ENCODE measurements at regions not wholly inside any gene's neighbourhood (a gene's known extent, or its start where the extent isn't known, plus 50 kb on each side); places are given as distances from the start of the nearest gene placed in this dataset.

DNA sequence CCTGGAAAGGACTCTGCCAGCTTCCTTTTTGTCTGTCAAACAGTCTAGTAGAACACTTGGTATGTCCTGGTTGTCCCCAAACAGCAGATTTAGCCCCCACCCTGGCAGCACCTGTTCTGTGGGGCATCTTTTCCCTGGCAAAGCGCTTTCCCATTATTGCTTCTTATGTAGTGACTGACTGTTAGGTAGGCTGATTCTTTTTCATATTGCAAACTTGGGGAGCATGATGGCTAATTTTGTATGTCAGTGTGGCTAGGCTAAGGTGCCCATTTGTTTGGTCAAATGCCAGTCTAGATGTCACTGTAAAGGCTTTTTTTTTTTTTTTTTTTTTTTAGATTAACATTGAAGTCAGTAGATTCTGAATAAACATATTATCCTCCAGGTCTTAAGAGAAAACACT is 140.2 kb downstream of the MYCN start:
- no peak overlapping the region for H2AFZ ChIP-seq (ENCODE audit: low read length)
- H3K27ac ChIP-seq (ENCODE audit: low read depth, low read length, poor library complexity, severe bottlenecking), result no peak overlapping the region
- H3K9ac ChIP-seq (ENCODE audit: low read length), result no peak overlapping the region
- no peaks in the 10 kb centered on the region for H3K36me3 ChIP-seq (ENCODE audit: insufficient read depth, low read length)
- no peaks in the 10 kb centered on the region for H4K20me1 ChIP-seq (ENCODE audit: insufficient read depth, low read length)
- H3K4me3 ChIP-seq (ENCODE audit: low read depth, low read length, poor library complexity, severe bottlenecking), result no peak overlapping the region
- no peaks in the 10 kb centered on the region for H3F3A ChIP-seq (ENCODE audit: insufficient read depth, low read length)
- TF ChIP-seq, protein P1, sequence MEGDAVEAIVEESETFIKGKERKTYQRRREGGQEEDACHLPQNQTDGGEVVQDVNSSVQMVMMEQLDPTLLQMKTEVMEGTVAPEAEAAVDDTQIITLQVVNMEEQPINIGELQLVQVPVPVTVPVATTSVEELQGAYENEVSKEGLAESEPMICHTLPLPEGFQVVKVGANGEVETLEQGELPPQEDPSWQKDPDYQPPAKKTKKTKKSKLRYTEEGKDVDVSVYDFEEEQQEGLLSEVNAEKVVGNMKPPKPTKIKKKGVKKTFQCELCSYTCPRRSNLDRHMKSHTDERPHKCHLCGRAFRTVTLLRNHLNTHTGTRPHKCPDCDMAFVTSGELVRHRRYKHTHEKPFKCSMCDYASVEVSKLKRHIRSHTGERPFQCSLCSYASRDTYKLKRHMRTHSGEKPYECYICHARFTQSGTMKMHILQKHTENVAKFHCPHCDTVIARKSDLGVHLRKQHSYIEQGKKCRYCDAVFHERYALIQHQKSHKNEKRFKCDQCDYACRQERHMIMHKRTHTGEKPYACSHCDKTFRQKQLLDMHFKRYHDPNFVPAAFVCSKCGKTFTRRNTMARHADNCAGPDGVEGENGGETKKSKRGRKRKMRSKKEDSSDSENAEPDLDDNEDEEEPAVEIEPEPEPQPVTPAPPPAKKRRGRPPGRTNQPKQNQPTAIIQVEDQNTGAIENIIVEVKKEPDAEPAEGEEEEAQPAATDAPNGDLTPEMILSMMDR (IDR thresholded peaks at IDR 0.05; ENCODE audit: low read length), result no peak
- no peak for TF ChIP-seq EZH2 (IDR thresholded peaks at IDR 0.05; ENCODE audit: borderline replicate concordance, low read length)
- no peaks in the 10 kb centered on the region for H3K27me3 ChIP-seq (ENCODE audit: insufficient read depth, low read length)
- no peaks in the 10 kb centered on the region for H3K79me2 ChIP-seq (ENCODE audit: insufficient read depth, low read length)
- no peaks in the 10 kb centered on the region for H3K4me1 ChIP-seq (ENCODE audit: insufficient read depth, low read length, severe bottlenecking)
- no peak overlapping the region for H3K4me2 ChIP-seq (ENCODE audit: low read length)
- no peaks in the 10 kb centered on the region for H3K9me3 ChIP-seq (ENCODE audit: low read length)
- no peaks in the 10 kb centered on the region for H3K9me2 ChIP-seq (ENCODE audit: low read depth, low read length)

DNA sequence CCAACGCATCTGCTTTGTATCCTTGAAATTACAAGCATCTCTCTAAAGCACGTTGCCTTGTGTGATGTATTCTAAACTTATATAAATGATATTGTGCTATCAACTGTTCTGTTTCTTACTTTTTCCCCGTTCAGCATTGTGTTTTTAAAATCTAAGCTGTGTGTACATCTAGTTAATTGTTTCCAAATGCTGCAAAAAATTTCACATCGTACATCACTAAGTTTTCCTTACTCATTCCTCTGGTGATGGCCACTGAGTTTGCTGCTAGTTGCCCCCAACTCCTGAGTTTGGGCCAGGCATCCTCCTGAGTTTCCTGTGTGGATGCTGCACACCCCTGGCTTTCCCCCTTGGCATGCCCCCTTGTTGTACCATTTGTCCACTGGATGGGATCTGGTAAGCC is 139.7 kb downstream of the MYCN start:
- Histone ChIP-seq H4K20me1 (ENCODE audit: insufficient read depth, low read length) (no peaks in the 10 kb centered on the region), H3K9me2 (ENCODE audit: low read depth, low read length) (no peaks in the 10 kb centered on the region), H3K4me2 (ENCODE audit: low read length) (no peak overlapping the region), H3K79me2 (ENCODE audit: insufficient read depth, low read length) (no peaks in the 10 kb centered on the region), H3K9me3 (ENCODE audit: low read length) (no peaks in the 10 kb centered on the region), H3K4me1 (ENCODE audit: insufficient read depth, low read length, severe bottlenecking) (no peaks in the 10 kb centered on the region), H3K36me3 (ENCODE audit: insufficient read depth, low read length) (no peaks in the 10 kb centered on the region), H2AFZ (ENCODE audit: low read length) (no peak overlapping the region), H3K9ac (ENCODE audit: low read length) (no peak overlapping the region), H3F3A (ENCODE audit: insufficient read depth, low read length) (no peaks in the 10 kb centered on the region), H3K4me3 (ENCODE audit: low read depth, low read length, poor library complexity, severe bottlenecking) (no peak overlapping the region), H3K27me3 (ENCODE audit: insufficient read depth, low read length) (no peaks in the 10 kb centered on the region), H3K27ac (ENCODE audit: low read depth, low read length, poor library complexity, severe bottlenecking) (no peak overlapping the region)
- TF ChIP-seq, protein P1 (IDR thresholded peaks at IDR 0.05; ENCODE audit: low read length), result no peak
- TF ChIP-seq EZH2 (IDR thresholded peaks at IDR 0.05; ENCODE audit: borderline replicate concordance, low read length), result no peak

DNA sequence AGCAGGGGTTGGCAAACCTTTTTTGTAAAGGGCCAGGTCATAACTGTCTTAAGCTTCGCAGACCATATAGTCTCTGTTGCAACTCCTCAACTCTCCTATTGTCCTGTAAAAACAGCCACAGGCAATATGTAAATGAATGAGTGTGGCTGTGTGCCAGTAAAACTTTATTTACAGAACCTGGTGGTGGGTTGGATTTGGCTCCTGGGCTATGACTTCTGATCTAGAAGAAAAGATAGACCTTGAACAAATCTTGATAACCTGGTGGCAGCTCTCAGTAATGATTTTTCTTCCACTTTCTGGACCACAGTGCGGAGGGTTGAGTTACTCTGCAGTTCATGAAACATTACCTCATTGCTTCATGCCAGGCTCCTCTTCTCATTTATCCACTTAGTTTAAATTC is 139.3 kb downstream of the MYCN start:
- Histone ChIP-seq H3K79me2 (ENCODE audit: insufficient read depth, low read length) (no peaks in the 10 kb centered on the region), H3K4me1 (ENCODE audit: insufficient read depth, low read length, severe bottlenecking) (no peaks in the 10 kb centered on the region), H3K9me2 (ENCODE audit: low read depth, low read length) (no peaks in the 10 kb centered on the region), H3K4me3 (ENCODE audit: low read depth, low read length, poor library complexity, severe bottlenecking) (no peak overlapping the region), H3K27ac (ENCODE audit: low read depth, low read length, poor library complexity, severe bottlenecking) (no peak overlapping the region), H3K9me3 (ENCODE audit: low read length) (no peaks in the 10 kb centered on the region), H3K4me2 (ENCODE audit: low read length) (no peak overlapping the region), H4K20me1 (ENCODE audit: insufficient read depth, low read length) (no peaks in the 10 kb centered on the region), H3F3A (ENCODE audit: insufficient read depth, low read length) (no peaks in the 10 kb centered on the region), H3K9ac (ENCODE audit: low read length) (no peak overlapping the region), H3K27me3 (ENCODE audit: insufficient read depth, low read length) (no peaks in the 10 kb centered on the region), H3K36me3 (ENCODE audit: insufficient read depth, low read length) (no peaks in the 10 kb centered on the region), H2AFZ (ENCODE audit: low read length) (no peak overlapping the region)
- TF ChIP-seq, protein P1 (IDR thresholded peaks at IDR 0.05; ENCODE audit: low read length), result no peak
- no peak for TF ChIP-seq EZH2 (IDR thresholded peaks at IDR 0.05; ENCODE audit: borderline replicate concordance, low read length)
